GM12864 (cell line): ENCODE measurements at regions not wholly inside any gene's neighbourhood (a gene's known extent, or its start where the extent isn't known, plus 50 kb on each side); places are given as distances from the start of the nearest gene placed in this dataset.

Experiments used
- DNase-seq: peaks from one replicate; pipeline ENCODE4 v3.0.0-alpha.2; 2011; ENCODE audit warnings: low read depth
- H3K4me3 ChIP-seq: 2 replicates; pipeline ENCODE4 v1.5.1; 2011; ENCODE audit warnings: mild to moderate bottlenecking, low read depth, low read length, control low read depth
- TF ChIP-seq, protein P1 (sequence below): IDR thresholded peaks from 2 replicates; pipeline ENCODE4 v1.5.1; 2011; ENCODE audit warnings: low read depth, mild to moderate bottlenecking, moderate library complexity, low read length, control low read depth, inconsistent platforms; ENCODE audit errors: missing control alignments

DNA sequence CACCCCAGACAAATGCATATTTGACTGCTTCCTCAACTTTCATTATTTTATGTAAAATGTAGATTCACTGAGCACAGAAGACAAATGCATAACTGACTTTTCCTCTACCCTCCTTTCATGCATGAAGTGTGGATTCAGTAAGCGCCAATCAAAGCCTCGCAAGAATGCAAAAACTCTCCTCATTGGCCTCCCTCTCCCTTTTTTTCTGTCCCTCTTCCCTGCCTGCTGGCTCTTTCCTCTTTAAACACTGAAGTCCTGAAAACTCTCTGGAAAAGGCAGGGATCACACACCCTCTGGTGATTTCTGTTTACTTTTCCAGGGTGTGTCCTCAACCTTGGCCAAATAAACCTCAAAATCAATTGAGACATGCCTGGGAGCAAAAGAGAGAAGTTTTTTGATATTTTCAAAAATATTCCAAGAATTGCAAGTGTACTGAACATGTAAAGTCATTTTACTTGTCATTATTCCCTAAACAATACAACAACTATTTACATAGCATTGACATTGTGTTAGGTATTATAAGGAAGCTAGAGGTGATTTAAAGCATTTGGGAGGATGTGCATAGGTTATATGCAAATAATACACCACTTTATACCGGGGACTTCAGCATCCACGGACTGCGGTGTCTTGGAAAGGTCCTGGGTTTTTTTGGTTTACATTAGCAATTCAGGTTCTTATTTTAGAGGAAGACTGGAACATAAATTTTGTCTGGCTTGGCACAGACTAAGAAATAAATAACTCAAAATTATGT lies 71.4 kb downstream of the SEC61G start:
- TF ChIP-seq, protein P1, sequence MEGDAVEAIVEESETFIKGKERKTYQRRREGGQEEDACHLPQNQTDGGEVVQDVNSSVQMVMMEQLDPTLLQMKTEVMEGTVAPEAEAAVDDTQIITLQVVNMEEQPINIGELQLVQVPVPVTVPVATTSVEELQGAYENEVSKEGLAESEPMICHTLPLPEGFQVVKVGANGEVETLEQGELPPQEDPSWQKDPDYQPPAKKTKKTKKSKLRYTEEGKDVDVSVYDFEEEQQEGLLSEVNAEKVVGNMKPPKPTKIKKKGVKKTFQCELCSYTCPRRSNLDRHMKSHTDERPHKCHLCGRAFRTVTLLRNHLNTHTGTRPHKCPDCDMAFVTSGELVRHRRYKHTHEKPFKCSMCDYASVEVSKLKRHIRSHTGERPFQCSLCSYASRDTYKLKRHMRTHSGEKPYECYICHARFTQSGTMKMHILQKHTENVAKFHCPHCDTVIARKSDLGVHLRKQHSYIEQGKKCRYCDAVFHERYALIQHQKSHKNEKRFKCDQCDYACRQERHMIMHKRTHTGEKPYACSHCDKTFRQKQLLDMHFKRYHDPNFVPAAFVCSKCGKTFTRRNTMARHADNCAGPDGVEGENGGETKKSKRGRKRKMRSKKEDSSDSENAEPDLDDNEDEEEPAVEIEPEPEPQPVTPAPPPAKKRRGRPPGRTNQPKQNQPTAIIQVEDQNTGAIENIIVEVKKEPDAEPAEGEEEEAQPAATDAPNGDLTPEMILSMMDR, result no peak
- no peak overlapping the region for H3K4me3 ChIP-seq
- DNase-seq, result no peak

DNA sequence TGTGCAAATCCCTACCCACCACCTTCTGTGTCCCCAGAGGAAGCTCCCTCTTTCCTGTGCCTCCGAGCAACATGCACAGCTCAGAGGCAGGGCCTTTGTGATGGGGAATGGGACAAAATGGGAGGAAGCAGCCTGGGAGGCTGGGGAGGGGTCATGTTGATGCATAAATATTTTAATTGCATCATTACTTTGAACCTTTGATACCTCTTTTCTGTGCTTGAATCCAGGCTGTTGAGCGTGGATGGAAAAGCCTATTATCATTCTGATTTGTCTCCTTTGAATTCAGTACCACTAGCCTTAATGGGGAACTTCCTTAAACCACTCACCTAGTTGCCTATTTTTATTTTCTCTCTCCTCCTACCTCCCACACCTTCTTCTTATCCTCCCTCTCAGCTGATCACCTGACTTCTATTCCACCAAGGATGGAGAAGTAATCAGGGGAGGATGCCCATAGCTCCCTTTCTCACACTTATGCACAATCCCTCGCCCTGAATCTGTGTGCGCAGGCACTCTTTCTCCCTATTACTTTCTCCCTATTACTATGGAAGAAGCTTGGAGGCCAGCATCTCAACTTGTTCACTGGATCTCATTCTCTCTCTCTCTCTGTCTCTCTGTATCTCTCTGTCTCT lies 78.5 kb downstream of the SEC61G start:
- TF ChIP-seq, protein P1, result no peak
- no peak overlapping the region for H3K4me3 ChIP-seq
- DNase-seq, result no peak

DNA sequence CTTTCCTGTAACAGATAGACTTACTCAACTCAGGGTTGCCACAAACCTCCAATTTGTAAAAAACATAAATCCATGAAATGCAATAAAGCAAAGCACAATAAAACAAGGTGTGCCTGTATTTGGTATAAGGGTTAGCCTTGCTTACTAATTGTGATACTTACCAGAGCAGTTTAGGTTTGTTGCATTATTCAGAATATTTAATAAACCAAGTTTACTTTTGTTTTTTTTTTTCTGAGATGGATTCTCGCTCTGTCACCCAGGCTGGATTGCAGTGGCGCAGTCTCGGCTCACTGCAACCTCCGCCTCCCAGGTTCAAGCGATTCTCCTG lies 79.6 kb downstream of the SEC61G start:
- no peak overlapping the region for H3K4me3 ChIP-seq
- DNase-seq, result no peak
- TF ChIP-seq, protein P1, result no peak

DNA sequence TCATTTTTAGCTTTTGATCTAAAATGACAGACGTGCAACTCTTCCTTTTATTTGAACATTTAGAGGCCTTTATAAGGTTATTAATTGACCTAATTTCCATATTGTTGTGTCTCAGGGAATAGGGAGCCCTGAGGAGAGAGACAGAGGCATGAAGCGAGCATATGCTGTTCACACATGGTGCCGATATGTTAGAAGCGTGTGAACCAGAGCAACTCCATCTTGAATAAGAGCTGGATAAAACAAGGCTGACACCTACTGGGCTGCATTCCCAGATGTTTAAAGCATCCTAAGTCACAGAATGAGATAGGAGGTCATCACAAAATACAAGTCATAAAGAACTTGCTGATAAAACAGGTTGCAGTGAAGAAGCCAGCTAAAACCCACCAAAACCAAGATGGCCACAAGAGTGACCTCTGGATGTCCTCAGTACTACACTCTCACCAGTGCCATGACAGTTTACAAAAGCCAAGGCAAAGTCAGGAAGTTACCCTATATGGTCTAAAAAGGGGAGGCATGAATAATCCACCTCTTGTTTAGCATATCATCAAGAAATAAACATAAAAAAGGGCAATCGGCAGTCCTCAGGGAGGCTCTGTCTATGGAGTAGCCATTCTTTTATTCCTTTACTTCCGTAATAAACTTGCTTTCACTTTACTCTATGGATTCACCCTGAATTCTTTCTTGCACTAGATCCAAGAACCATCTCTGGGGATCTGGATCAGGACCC lies 80.1 kb downstream of the SEC61G start:
- H3K4me3 ChIP-seq, result no peak overlapping the region
- TF ChIP-seq, protein P1, result no peak
- DNase-seq, result no peak

DNA sequence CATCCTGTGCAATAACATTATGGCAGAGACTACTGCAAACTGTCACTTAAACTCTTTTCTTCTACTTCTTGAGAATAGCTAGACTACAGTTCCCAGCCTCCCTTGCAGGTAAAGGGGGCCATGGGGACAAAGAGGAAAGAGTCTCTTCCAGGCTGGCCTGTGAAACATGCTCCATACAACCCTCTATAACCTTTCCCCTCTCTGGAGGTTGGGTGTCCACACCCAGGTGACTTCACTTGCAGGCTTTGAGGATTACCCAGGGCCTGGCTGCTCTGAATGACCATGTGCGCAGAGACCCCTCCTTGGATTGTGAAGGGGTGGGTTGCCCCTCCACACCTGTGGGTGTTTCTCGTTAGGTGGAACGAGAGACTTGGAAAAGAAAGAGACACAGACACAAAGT lies 84.1 kb downstream of the SEC61G start:
- no peak overlapping the region for H3K4me3 ChIP-seq
- TF ChIP-seq, protein P1, result no peak
- DNase-seq, result no peak

DNA sequence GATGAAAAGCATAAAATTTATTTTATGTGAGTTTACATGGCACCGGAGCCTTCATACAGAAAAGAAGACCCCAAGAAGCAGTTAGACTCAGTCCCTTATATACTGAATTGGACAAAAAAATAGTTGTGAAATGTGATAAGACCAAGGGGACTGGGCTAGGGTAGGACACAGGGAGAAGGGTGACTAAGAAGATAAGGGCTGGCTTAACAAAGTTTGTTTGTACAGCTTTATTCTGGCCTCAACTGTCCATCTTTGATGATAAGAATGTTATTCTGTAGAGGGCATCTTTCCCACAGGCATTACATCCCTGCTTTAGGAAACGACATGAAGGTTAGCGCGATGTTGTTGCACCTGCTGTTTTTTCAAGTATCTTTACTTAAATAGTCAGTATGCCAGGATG lies 86.5 kb downstream of the SEC61G start:
- DNase-seq, result no peak
- no peak overlapping the region for H3K4me3 ChIP-seq
- TF ChIP-seq, protein P1, result no peak
